K562 (cell line): ENCODE measurements at regions not wholly inside any gene's neighbourhood (a gene's known extent, or its start where the extent isn't known, plus 50 kb on each side); places are given as distances from the start of the nearest gene placed in this dataset.

ENCODE experiments used
- BRD4 ChIP-seq: fragments of 200-600 bp; sonication (generic); IDR thresholded peaks from 2 replicates; pipeline ENCODE4 v1.6.1; 2017; ENCODE audit warnings: inconsistent platforms
- CAMTA2 ChIP-seq: fragments of 250-450 bp; sonication (Bioruptor Pico); conservative IDR thresholded peaks from 2 replicates; pipeline ENCODE4 v1.5.1; 2022
- GABPA ChIP-seq: fragments of 200-800 bp; sonication (Bioruptor generic); conservative IDR thresholded peaks from 2 replicates; pipeline ENCODE4 v1.6.1; 2016; ENCODE audit warnings: low read depth, missing genetic modification characterization, missing compliant biosample characterization
- POLR2AphosphoS5 ChIP-seq: IDR thresholded peaks from 2 replicates; pipeline ENCODE4 v1.6.1; 2011; ENCODE audit warnings: mild to moderate bottlenecking, low read depth, low read length, moderate library complexity; ENCODE audit not compliant: control insufficient read depth, insufficient read depth
- RBM22 ChIP-seq: fragments of 200-400 bp; formaldehyde crosslinking; IDR thresholded peaks from 2 replicates; pipeline ENCODE4 v1.6.1; 2018; ENCODE audit warnings: low read length, low read depth; ENCODE audit not compliant: poor library complexity, severe bottlenecking
- SREBF2 ChIP-seq: sonication (generic); formaldehyde crosslinking; IDR thresholded peaks from 2 replicates; pipeline ENCODE4 v1.4.0; 2020; ENCODE audit warnings: mild to moderate bottlenecking, missing genetic modification reagents
- TAF1 ChIP-seq: IDR thresholded peaks from 2 replicates; pipeline ENCODE4 v1.6.1; 2011; ENCODE audit warnings: mild to moderate bottlenecking, low read length, moderate library complexity; ENCODE audit not compliant: insufficient read depth, control insufficient read depth, severe bottlenecking; ENCODE audit errors: extremely low read depth
- U2AF2 ChIP-seq: fragments of 200-400 bp; formaldehyde crosslinking; optimal IDR thresholded peaks from 2 replicates; pipeline ENCODE3; 2017; ENCODE audit warnings: low read depth, mild to moderate bottlenecking, low read length
- ZFX ChIP-seq: sonication (generic); formaldehyde crosslinking; IDR thresholded peaks from 2 replicates; pipeline ENCODE4 v1.8.0; 2022; ENCODE audit warnings: mild to moderate bottlenecking, missing genetic modification reagents, moderate library complexity
- TF ChIP-seq, protein P1 (sequence below): fragments of 450-650 bp; formaldehyde crosslinking; IDR thresholded peaks from 2 replicates; pipeline ENCODE4 v1.4.0; 2022; ENCODE audit warnings: missing genetic modification characterization
- TF ChIP-seq, protein P2 (sequence below), 3 experiments: IDR thresholded peaks in 2 of 3; conservative IDR thresholded peaks in 1 of 3; 2 replicates each; pipeline ENCODE4 v1.5.1; 2011 to 2012; ENCODE audit warnings: low read length in 3 of 3, mild to moderate bottlenecking in 3 of 3, control low read depth in 2 of 3, improper control_type of control experiment in 1 of 3, inconsistent platforms in 1 of 3, low read depth in 1 of 3, mixed read lengths in 1 of 3, moderate library complexity in 1 of 3; ENCODE audit not compliant: insufficient read depth in 2 of 3
- TF ChIP-seq, protein P3 (sequence below): sonication (generic); formaldehyde crosslinking; IDR thresholded peaks from 2 replicates; pipeline ENCODE4 v1.8.0; 2023; ENCODE audit warnings: mild to moderate bottlenecking, missing genetic modification reagents
- TF ChIP-seq, protein P4 (sequence below): fragments of 450-650 bp; conservative IDR thresholded peaks from 2 replicates; pipeline ENCODE4 v1.6.1; 2016; ENCODE audit warnings: missing genetic modification characterization, low read depth, mild to moderate bottlenecking, control low read depth, missing compliant biosample characterization

DNA sequence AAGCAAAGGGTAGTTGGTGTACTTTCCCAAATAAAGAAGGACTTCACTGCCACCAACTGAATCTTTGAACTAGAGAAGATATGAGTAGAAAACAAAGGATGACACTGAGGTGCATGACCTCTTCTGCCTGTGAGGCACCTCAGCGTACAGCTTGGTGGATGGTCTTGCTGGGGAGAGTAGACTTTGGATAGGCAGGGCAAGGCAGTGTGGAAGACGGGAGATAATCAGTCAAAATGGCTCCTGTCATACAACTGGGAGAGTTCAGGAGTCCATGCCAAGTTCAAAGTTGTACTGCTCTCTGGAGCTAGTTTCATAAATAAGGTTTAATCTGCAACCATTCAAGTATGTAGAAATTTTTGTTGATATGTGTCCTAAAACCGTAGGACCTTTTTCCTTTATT, 143.4 kb downstream of the BARHL2 start:
- TF ChIP-seq TAF1 (no peak), ZFX (CRISPR knock-in tag) (no peak), POLR2AphosphoS5 (no peak), GABPA (tag) (no peak), BRD4 (no peak), CAMTA2 (CRISPR knock-in tag) (no peak), RBM22 (no peak), U2AF2 (no peak), SREBF2 (CRISPR knock-in tag) (no peak)
- TF ChIP-seq, protein P1, sequence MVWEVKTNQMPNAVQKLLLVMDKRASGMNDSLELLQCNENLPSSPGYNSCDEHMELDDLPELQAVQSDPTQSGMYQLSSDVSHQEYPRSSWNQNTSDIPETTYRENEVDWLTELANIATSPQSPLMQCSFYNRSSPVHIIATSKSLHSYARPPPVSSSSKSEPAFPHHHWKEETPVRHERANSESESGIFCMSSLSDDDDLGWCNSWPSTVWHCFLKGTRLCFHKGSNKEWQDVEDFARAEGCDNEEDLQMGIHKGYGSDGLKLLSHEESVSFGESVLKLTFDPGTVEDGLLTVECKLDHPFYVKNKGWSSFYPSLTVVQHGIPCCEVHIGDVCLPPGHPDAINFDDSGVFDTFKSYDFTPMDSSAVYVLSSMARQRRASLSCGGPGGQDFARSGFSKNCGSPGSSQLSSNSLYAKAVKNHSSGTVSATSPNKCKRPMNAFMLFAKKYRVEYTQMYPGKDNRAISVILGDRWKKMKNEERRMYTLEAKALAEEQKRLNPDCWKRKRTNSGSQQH = no peak
- TF ChIP-seq, protein P2, sequence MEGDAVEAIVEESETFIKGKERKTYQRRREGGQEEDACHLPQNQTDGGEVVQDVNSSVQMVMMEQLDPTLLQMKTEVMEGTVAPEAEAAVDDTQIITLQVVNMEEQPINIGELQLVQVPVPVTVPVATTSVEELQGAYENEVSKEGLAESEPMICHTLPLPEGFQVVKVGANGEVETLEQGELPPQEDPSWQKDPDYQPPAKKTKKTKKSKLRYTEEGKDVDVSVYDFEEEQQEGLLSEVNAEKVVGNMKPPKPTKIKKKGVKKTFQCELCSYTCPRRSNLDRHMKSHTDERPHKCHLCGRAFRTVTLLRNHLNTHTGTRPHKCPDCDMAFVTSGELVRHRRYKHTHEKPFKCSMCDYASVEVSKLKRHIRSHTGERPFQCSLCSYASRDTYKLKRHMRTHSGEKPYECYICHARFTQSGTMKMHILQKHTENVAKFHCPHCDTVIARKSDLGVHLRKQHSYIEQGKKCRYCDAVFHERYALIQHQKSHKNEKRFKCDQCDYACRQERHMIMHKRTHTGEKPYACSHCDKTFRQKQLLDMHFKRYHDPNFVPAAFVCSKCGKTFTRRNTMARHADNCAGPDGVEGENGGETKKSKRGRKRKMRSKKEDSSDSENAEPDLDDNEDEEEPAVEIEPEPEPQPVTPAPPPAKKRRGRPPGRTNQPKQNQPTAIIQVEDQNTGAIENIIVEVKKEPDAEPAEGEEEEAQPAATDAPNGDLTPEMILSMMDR (IDR thresholded peaks at IDR 0.05 in 2 of 3, conservative IDR thresholded peaks at IDR 0.05 in 1 of 3; ENCODE audit: insufficient read depth in 2 of 3, low read depth in 1 of 3, low read length in 3 of 3) = no peak
- TF ChIP-seq, protein P3, sequence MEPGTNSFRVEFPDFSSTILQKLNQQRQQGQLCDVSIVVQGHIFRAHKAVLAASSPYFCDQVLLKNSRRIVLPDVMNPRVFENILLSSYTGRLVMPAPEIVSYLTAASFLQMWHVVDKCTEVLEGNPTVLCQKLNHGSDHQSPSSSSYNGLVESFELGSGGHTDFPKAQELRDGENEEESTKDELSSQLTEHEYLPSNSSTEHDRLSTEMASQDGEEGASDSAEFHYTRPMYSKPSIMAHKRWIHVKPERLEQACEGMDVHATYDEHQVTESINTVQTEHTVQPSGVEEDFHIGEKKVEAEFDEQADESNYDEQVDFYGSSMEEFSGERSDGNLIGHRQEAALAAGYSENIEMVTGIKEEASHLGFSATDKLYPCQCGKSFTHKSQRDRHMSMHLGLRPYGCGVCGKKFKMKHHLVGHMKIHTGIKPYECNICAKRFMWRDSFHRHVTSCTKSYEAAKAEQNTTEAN (CRISPR knock-in tag) = no peak
- TF ChIP-seq, protein P4, sequence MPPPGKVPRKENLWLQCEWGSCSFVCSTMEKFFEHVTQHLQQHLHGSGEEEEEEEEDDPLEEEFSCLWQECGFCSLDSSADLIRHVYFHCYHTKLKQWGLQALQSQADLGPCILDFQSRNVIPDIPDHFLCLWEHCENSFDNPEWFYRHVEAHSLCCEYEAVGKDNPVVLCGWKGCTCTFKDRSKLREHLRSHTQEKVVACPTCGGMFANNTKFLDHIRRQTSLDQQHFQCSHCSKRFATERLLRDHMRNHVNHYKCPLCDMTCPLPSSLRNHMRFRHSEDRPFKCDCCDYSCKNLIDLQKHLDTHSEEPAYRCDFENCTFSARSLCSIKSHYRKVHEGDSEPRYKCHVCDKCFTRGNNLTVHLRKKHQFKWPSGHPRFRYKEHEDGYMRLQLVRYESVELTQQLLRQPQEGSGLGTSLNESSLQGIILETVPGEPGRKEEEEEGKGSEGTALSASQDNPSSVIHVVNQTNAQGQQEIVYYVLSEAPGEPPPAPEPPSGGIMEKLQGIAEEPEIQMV (tag) = no peak
